Hepatocyte (in vitro differentiated cells): ENCODE measurements at regions not wholly inside any gene's neighbourhood (a gene's known extent, or its start where the extent isn't known, plus 50 kb on each side); places are given as distances from the start of the nearest gene placed in this dataset.
"Not testable (repeated sequence)": the region's sequence is repeated elsewhere in the genome, so short reads cannot be mapped to it uniquely, and the experiment has no call there.

Experiments
- DNase-seq: peaks from one replicate; pipeline ENCODE4 v3.0.0-alpha.2; 2016; ENCODE audit warnings: low spot score
- H2AFZ ChIP-seq: fragments of 200-600 bp; sonication (generic); 2 replicates; pipeline ENCODE4 v1.6.0; 2016; ENCODE audit warnings: antibody characterized with exemption, mild to moderate bottlenecking
- H3K27ac ChIP-seq: fragments of 200-600 bp; sonication (generic); 2 replicates; pipeline ENCODE4 v1.5.1; 2016; ENCODE audit warnings: mild to moderate bottlenecking
- H3K27me3 ChIP-seq: fragments of 200-600 bp; sonication (generic); 2 replicates; pipeline ENCODE4 v1.6.1; 2016
- H3K36me3 ChIP-seq: fragments of 200-600 bp; sonication (generic); replicated peaks from 2 replicates; pipeline ENCODE4 v1.5.1; 2016; ENCODE audit warnings: low read depth; ENCODE audit not compliant: insufficient read depth
- H3K4me1 ChIP-seq: fragments of 200-600 bp; sonication (generic); 2 replicates; pipeline ENCODE4 v1.5.1; 2016; ENCODE audit warnings: mild to moderate bottlenecking, moderate library complexity; ENCODE audit not compliant: insufficient read depth
- H3K4me2 ChIP-seq: fragments of 200-600 bp; sonication (generic); 2 replicates; pipeline ENCODE4 v1.6.0; 2016
- H3K4me3 ChIP-seq: fragments of 200-600 bp; sonication (generic); 2 replicates; pipeline ENCODE4 v1.5.1; 2016; ENCODE audit warnings: mild to moderate bottlenecking
- H3K79me2 ChIP-seq: fragments of 200-600 bp; sonication (generic); 2 replicates; pipeline ENCODE4 v1.6.0; 2017; ENCODE audit warnings: mild to moderate bottlenecking
- H3K9me2 ChIP-seq: fragments of 200-600 bp; sonication (generic); replicated peaks from 2 replicates; pipeline ENCODE4 v1.6.0; 2017; ENCODE audit warnings: mild to moderate bottlenecking; ENCODE audit not compliant: insufficient read depth
- H3K9me3 ChIP-seq: fragments of 200-600 bp; sonication (generic); 2 replicates; pipeline ENCODE4 v1.5.1; 2016; ENCODE audit warnings: low read depth, mild to moderate bottlenecking
- H4K20me1 ChIP-seq: fragments of 200-600 bp; sonication (generic); 2 replicates; pipeline ENCODE4 v1.6.0; 2016; ENCODE audit warnings: mild to moderate bottlenecking; ENCODE audit not compliant: insufficient read depth, poor library complexity, severe bottlenecking
- CTCF ChIP-seq: fragments of 200-600 bp; sonication (generic); IDR thresholded peaks from 2 replicates; pipeline ENCODE4 v1.5.1; 2016; ENCODE audit warnings: antibody characterized with exemption, mild to moderate bottlenecking; ENCODE audit not compliant: poor library complexity
- EZH2 ChIP-seq: fragments of 200-600 bp; sonication (generic); IDR thresholded peaks from 2 replicates; pipeline ENCODE4 v1.6.1; 2016; ENCODE audit warnings: antibody characterized with exemption, mild to moderate bottlenecking, borderline replicate concordance
- EZH2phosphoT487 ChIP-seq: fragments of 200-600 bp; sonication (generic); IDR thresholded peaks from one replicate; pipeline ENCODE4 v1.6.1; 2018; ENCODE audit warnings: antibody characterized with exemption, mild to moderate bottlenecking, low read depth, moderate library complexity; ENCODE audit not compliant: unreplicated experiment, severe bottlenecking
- WGBS: methylation state at CpG from one replicate; pipeline ENCODE4 v1.1.6; 2016; ENCODE audit warnings: low lambda C conversion rate; ENCODE audit errors: missing lambda C conversion rate; 5-methylcytosine and 5-hydroxymethylcytosine counted together

DNA sequence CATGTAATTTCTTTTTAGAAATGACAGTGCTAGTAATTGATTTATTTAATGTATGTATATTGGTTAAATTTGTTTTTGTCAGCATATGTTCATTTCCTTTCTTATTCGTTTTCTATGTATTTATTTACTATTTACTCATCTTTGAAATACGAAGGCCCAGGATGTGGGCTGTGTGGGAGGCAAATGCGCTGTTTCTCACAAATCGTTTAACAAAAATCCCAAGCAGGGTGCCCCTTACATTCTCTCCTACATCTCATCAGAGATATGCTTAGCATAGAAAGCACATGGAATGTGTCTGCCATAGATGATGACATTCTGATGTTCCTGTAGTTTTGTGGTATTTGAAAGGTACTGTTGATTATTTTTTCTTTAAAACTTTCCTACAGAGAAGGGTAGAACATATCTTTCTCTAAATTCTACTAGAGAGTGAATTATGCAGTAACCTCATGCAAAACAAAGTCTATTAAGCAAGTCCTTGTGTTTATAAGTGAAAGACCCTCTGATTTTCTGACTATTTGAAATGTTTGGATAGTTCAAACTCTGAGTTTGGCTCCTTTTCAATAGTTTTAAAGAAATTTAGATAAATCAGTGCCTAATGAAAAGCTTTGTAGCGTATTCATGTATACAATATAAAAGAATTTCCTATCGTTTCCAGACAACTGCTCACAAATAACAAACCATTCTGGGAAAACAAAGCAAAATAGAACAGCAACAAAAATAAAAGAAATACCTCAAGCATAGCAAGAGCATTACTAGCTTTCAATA lies 111.1 kb upstream of the VGLL3 start:
- TF ChIP-seq EZH2 (no peak), CTCF (no peak), EZH2phosphoT487 (no peak)
- Histone ChIP-seq H3K9me2 (no peaks in the 10 kb centered on the region), H4K20me1 (no peaks in the 10 kb centered on the region), H3K4me3 (no peak overlapping the region), H3K4me1 (no peaks in the 10 kb centered on the region), H3K36me3 (no peaks in the 10 kb centered on the region), H3K27me3 (no peaks in the 10 kb centered on the region), H2AFZ (no peak overlapping the region), H3K4me2 (no peak overlapping the region), H3K27ac (no peak overlapping the region), H3K9me3 (no peaks in the 10 kb centered on the region), H3K79me2 (no peaks in the 10 kb centered on the region)
- WGBS = 74% methylated on average over 6 of the region's 6 CpGs
- DNase-seq = no peak

GRCh38 chr3:87097733-87098132 lies 106.8 kb upstream of the VGLL3 start:
- not testable (repeated sequence) for DNase-seq, H3K4me1 ChIP-seq, H3K9me3 ChIP-seq, H3K4me2 ChIP-seq, H2AFZ ChIP-seq, H3K27me3 ChIP-seq, H4K20me1 ChIP-seq, H3K36me3 ChIP-seq, H3K4me3 ChIP-seq, H3K79me2 ChIP-seq, H3K9me2 ChIP-seq, H3K27ac ChIP-seq
- 93% methylated on average over 9 of the region's 9 CpGs for WGBS

DNA sequence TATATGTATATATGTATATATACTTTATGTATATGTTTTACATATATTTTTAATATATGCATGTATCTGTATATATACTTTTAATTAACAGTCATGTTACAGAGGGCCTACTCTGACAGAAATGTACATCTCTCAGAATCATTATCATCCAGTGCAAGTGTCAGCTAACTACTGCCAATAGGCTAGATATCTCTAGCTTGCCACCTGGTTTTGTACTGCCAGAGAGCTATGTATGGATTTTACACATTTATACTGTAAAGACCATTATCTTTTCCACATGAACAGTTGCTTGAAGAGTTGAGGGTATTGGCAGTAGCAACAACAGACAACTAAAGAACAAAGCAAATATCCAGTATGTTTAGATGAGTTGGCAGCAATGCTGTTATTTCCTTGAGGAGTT lies 99.7 kb upstream of the VGLL3 start:
- H2AFZ ChIP-seq = no peak overlapping the region
- no peaks in the 10 kb centered on the region for H3K9me2 ChIP-seq
- no peaks in the 10 kb centered on the region for H3K27me3 ChIP-seq
- no peaks in the 10 kb centered on the region for H4K20me1 ChIP-seq
- H3K9me3 ChIP-seq = no peaks in the 10 kb centered on the region
- DNase-seq = no peak
- no peak overlapping the region for H3K27ac ChIP-seq
- no peaks in the 10 kb centered on the region for H3K36me3 ChIP-seq
- no peaks in the 10 kb centered on the region for H3K4me1 ChIP-seq
- H3K4me3 ChIP-seq = no peak overlapping the region
- TF ChIP-seq CTCF = no peak
- no peak for TF ChIP-seq EZH2
- TF ChIP-seq EZH2phosphoT487 = no peak
- H3K4me2 ChIP-seq = no peak overlapping the region
- H3K79me2 ChIP-seq = no peaks in the 10 kb centered on the region

DNA sequence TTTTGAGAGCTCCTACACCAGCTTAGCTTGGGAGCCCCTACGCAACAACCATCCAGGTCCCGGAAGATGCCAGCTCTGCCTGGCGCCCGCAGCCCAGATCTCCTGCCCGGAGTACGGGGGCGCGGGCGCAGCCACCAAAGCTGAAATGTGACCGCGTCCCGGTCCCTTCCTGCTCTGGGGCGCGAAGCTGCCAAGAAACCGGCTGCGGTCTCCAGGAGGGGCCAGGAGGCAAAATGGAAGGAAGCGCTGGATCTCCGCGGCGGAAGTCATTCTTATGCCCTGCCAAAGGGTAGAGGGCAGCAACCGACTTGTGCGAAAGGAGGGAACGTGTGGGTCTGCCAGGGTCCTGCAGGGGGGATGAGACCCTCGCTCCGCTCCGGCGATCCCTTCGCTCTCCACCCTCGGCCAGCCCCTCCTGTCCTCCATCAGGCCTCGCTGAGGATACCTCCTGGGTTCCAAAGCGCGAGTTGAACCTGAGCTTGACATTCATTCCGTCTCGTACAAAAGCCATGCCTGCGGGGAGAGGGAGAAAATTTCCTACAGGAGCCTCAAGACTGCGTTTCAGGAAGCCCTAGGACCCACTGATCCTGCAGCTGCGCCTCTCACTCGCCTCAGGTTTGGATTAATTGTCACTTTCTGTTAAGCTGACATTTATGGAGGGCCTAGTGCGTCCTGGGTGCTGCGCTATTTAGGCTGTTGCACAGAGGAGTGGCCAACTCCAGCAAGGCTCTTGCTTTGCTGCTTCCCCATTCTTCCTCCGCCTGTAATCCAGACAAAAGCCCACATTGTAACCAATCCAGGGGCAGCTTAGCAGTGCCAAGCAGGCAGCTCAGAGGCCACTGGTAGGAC lies 98.3 kb upstream of the VGLL3 start:
- Histone ChIP-seq H3K79me2 (no peaks in the 10 kb centered on the region), H3K27ac (no peak overlapping the region), H3K4me1 (no peaks in the 10 kb centered on the region), H4K20me1 (no peaks in the 10 kb centered on the region), H2AFZ (no peak overlapping the region), H3K36me3 (no peaks in the 10 kb centered on the region), H3K9me2 (no peaks in the 10 kb centered on the region), H3K4me3 (no peak overlapping the region), H3K27me3 (no peaks in the 10 kb centered on the region), H3K9me3 (no peaks in the 10 kb centered on the region), H3K4me2 (no peak overlapping the region)
- WGBS = 97% methylated on average over 41 of the region's 41 CpGs
- no peak for TF ChIP-seq EZH2
- no peak for TF ChIP-seq CTCF
- no peak for TF ChIP-seq EZH2phosphoT487
- no peak for DNase-seq
